OCI-LY3 (cell line): ENCODE measurements at regions not wholly inside any gene's neighbourhood (a gene's known extent, or its start where the extent isn't known, plus 50 kb on each side); places are given as distances from the start of the nearest gene placed in this dataset.

ENCODE experiments used
- H2AFZ ChIP-seq: fragments of 200-600, 300-600 bp; shearing (Covaris generic); 2 replicates; pipeline ENCODE4 v1.6.0; 2014; ENCODE audit warnings: antibody characterized with exemption, low read depth, low read length
- H3K27ac ChIP-seq: fragments of 200-600, 300-600 bp; sonication (generic); 2 replicates; pipeline ENCODE4 v1.5.1; 2014; ENCODE audit warnings: mild to moderate bottlenecking, low read length, moderate library complexity, mixed read lengths
- H3K27me3 ChIP-seq: fragments of 200-600, 300-600 bp; sonication (generic); 2 replicates; pipeline ENCODE4 v1.6.1; 2014; ENCODE audit warnings: low read depth, low read length, mixed read lengths
- H3K36me3 ChIP-seq: fragments of 200-600, 300-600 bp; sonication (generic); replicated peaks from 2 replicates; pipeline ENCODE3; 2014; ENCODE audit warnings: low read depth, low read length, mixed read lengths
- H3K4me1 ChIP-seq: fragments of 300-600, 200-600 bp; sonication (generic); 2 replicates; pipeline ENCODE4 v1.6.1; 2014; ENCODE audit warnings: low read length, mixed read lengths
- H3K4me2 ChIP-seq: fragments of 200-600, 300-600 bp; sonication (generic); 2 replicates; pipeline ENCODE4 v1.6.1; 2014; ENCODE audit warnings: low read length, mixed read lengths
- H3K4me3 ChIP-seq: fragments of 300-600, 200-600 bp; sonication (generic); 2 replicates; pipeline ENCODE4 v1.5.1; 2014; ENCODE audit warnings: antibody characterized with exemption, mild to moderate bottlenecking, low read length, moderate library complexity
- H3K79me2 ChIP-seq: fragments of 300-600, 200-600 bp; shearing (Covaris generic); 2 replicates; pipeline ENCODE4 v1.6.1; 2014; ENCODE audit warnings: mild to moderate bottlenecking, low read length, mixed read lengths
- H3K9ac ChIP-seq: fragments of 300-600, 200-600 bp; shearing (Covaris generic); 2 replicates; pipeline ENCODE4 v1.6.0; 2014; ENCODE audit warnings: mild to moderate bottlenecking, low read length, moderate library complexity
- H3K9me3 ChIP-seq: fragments of 200-600, 300-600 bp; shearing (Covaris generic); 2 replicates; pipeline ENCODE4 v1.6.1; 2014; ENCODE audit warnings: low read length, mixed read lengths; ENCODE audit not compliant: insufficient read depth
- H4K20me1 ChIP-seq: fragments of 200-600, 300-600 bp; sonication (generic); 2 replicates; pipeline ENCODE4 v1.6.1; 2016; ENCODE audit warnings: low read length, mixed read lengths; ENCODE audit not compliant: insufficient read depth
- CTCF ChIP-seq: fragments of 200-600, 300-600 bp; sonication (generic); IDR thresholded peaks from 2 replicates; pipeline ENCODE4 v1.5.1; 2014; ENCODE audit warnings: antibody characterized with exemption, low read length, low read depth
- EZH2phosphoT487 ChIP-seq: fragments of 200-600 bp; shearing (Covaris generic); IDR thresholded peaks from 2 replicates; pipeline ENCODE4 v1.6.1; 2018; ENCODE audit warnings: antibody characterized with exemption, mixed run types, low read depth

DNA sequence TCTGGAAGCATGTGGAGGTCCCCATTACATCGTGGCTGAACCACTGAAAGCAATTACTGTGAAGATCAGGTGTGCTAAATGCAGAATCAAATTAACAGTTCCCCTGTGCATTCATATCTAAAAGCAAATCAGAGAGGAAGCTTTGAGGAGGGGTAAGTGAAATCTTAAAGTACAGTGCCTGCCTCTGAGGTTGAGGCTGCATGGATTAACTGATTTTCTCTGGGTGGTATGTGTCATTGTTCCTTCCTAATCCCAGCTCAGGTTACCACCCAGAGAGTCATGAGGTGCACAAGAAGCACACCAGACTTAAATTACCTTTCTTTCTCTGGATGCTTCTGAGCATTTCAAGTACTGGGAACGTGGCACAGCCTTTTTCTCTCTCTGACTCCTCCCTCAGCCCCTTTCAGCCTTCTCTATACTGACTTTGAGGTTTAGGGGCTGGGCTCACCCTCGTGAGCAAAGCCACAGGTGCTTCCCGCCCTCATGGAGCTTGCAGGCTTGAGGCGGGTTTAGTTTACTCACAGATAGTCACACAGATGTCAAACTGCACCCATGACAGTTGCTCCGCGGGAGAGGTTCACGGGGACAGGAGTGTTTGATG lies 237.6 kb upstream of the CRY1 start:
- Histone ChIP-seq H3K4me1 (no peaks in the 10 kb centered on the region), H4K20me1 (no peaks in the 10 kb centered on the region), H3K79me2 (no peaks in the 10 kb centered on the region), H3K27ac (no peak overlapping the region), H3K9ac (no peak overlapping the region), H2AFZ (no peak overlapping the region), H3K36me3 (no peaks in the 10 kb centered on the region), H3K9me3 (no peaks in the 10 kb centered on the region), H3K27me3 (peaks cover 9% of the 10 kb centered on the region; the same call in 1 of the 2 replicates), H3K4me3 (no peak overlapping the region), H3K4me2 (no peak overlapping the region)
- no peak for TF ChIP-seq CTCF
- no peak for TF ChIP-seq EZH2phosphoT487

- no peaks in the 10 kb centered on the region for H3K79me2 ChIP-seq
- H3K36me3 ChIP-seq = no peaks in the 10 kb centered on the region
- H2AFZ ChIP-seq = no peak overlapping the region
These were observed 238.1 kb upstream of the CRY1 start for GRCh38 chr12:107331471-107331870.

GRCh38 chr12:107331912-107332311 lies 238.6 kb upstream of the CRY1 start:
- H2AFZ ChIP-seq = no peak overlapping the region
- no peak overlapping the region for H3K4me3 ChIP-seq
- H3K27ac ChIP-seq = no peak overlapping the region
- no peaks in the 10 kb centered on the region for H3K4me1 ChIP-seq
- no peaks in the 10 kb centered on the region for H3K79me2 ChIP-seq
- H3K36me3 ChIP-seq = no peaks in the 10 kb centered on the region
- no peaks in the 10 kb centered on the region for H3K9me3 ChIP-seq
- no peak overlapping the region for H3K4me2 ChIP-seq
- TF ChIP-seq EZH2phosphoT487 (no peak), CTCF (no peak)
- H4K20me1 ChIP-seq = no peaks in the 10 kb centered on the region
- H3K27me3 ChIP-seq = peaks cover 10% of the 10 kb centered on the region; the same call in 1 of the 2 replicates
- no peak overlapping the region for H3K9ac ChIP-seq

More at GRCh38 chr12:107331471-107331870, 238.1 kb upstream of the CRY1 start:
- Histone ChIP-seq H3K9me3 (no peaks in the 10 kb centered on the region), H3K27me3 (peaks cover 9% of the 10 kb centered on the region; the same call in 1 of the 2 replicates), H3K4me3 (no peak overlapping the region), H3K4me1 (no peaks in the 10 kb centered on the region), H3K27ac (no peak overlapping the region), H3K9ac (no peak overlapping the region), H4K20me1 (no peaks in the 10 kb centered on the region), H3K4me2 (no peak overlapping the region)
- no peak for TF ChIP-seq CTCF
- no peak for TF ChIP-seq EZH2phosphoT487

- H3K9ac ChIP-seq = no peak overlapping the region
- no peaks in the 10 kb centered on the region for H3K79me2 ChIP-seq
- no peaks in the 10 kb centered on the region for H4K20me1 ChIP-seq
- no peak overlapping the region for H3K4me2 ChIP-seq
- H2AFZ ChIP-seq = no peak overlapping the region
- no peaks in the 10 kb centered on the region for H3K9me3 ChIP-seq
- no peak overlapping the region for H3K27ac ChIP-seq
- H3K4me1 ChIP-seq = no peaks in the 10 kb centered on the region
- TF ChIP-seq EZH2phosphoT487 (no peak), CTCF (no peak)
- H3K27me3 ChIP-seq = peaks cover 17% of the 10 kb centered on the region; the same call in 1 of the 2 replicates
- no peak overlapping the region for H3K4me3 ChIP-seq
- no peaks in the 10 kb centered on the region for H3K36me3 ChIP-seq
These were observed 239.4 kb upstream of the CRY1 start for GRCh38 chr12:107332743-107333142.
